ENCODE measurements at regions not wholly inside any gene's neighbourhood (a gene's known extent, or its start where the extent isn't known, plus 50 kb on each side); places are given as distances from the start of the nearest gene placed in this dataset.

DNA sequence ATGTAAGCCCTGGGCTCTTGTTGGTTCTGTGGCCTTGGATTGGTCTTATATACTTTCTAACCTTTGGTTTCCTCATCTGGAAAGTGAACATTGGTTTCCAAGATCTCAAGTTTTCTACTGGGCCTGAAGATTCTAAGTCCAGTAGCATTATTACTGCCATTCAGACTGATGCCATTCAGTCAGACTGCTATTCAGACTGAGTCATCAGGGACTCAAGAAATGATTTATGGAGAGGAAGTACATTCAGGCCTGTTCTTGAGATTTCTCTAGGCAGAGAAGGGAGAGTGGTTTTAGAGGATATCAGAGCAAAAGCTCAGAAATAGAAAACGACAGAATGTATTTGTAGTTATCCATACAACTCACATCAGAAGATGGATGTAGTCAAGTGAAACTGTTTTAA is 557.2 kb downstream of the NR2F2 start:
- in situ Hi-C loops (cut with MboI; ENCODE audit: low sequenced_read_pairs, unreplicated experiment): no loop called here
- no peak for DNase-seq (ENCODE audit: low spot score)
- TF ChIP-seq, protein P1, sequence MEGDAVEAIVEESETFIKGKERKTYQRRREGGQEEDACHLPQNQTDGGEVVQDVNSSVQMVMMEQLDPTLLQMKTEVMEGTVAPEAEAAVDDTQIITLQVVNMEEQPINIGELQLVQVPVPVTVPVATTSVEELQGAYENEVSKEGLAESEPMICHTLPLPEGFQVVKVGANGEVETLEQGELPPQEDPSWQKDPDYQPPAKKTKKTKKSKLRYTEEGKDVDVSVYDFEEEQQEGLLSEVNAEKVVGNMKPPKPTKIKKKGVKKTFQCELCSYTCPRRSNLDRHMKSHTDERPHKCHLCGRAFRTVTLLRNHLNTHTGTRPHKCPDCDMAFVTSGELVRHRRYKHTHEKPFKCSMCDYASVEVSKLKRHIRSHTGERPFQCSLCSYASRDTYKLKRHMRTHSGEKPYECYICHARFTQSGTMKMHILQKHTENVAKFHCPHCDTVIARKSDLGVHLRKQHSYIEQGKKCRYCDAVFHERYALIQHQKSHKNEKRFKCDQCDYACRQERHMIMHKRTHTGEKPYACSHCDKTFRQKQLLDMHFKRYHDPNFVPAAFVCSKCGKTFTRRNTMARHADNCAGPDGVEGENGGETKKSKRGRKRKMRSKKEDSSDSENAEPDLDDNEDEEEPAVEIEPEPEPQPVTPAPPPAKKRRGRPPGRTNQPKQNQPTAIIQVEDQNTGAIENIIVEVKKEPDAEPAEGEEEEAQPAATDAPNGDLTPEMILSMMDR (IDR thresholded peaks at IDR 0.05; ENCODE audit: borderline replicate concordance, control extremely low read depth, extremely low read depth, insufficient read depth, missing control alignments): no peak

DNA sequence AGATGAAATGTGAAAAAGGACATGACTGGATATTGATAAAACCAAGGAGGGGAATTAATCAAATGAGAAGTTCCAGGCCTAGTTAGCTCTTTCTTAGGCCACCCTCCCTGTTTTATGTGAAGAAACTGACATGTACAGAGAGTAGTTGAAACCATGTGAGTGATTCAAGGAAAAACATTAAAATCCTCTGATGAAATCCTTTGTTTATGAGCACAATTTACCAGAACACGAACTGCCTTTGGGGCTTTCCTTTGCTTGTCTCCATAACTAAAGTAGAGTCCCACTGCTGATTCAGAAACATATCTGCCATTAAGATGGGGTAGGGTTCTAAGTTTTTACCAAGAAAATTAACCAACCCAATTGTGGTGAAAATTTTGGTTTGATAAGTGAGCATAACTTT is 558.3 kb downstream of the NR2F2 start:
- TF ChIP-seq, protein P1 (IDR thresholded peaks at IDR 0.05; ENCODE audit: borderline replicate concordance, control extremely low read depth, extremely low read depth, insufficient read depth, missing control alignments): no peak
- in situ Hi-C loops (cut with MboI; ENCODE audit: low sequenced_read_pairs, unreplicated experiment): no loop called here

DNA sequence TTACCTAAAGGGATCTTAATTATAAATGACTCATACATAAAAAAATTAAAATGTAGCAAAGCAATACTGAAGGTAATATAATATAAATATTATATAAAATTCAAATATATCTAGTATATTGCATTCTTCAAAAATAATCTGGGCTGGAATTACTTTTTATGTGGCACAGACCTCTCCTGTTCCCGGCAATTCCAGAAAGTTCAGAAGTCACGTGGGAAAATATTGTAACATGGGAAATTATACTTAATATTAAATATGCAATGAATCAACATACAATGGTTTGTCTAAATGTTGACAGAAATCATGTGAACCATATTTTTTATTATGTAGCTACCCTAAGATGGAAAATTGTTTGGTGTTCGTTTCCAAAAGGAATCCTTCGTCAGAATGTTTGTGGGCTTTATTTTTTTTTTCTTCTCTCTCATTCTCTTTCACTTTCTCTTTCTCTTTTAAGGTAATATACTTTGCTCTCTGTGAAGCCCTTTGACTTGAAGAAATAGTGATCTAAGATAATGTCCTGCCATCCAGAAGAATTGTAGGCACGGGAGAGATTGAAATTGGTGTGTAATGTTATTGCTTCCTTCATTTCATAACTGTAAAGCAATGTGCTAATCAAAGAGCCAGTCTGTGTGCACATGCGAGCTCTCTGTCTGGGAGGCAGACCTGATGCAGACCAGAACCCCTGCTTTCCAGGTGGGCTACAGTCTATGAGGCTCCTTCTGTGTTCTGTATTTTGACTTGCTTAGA is 559.4 kb downstream of the NR2F2 start:
- in situ Hi-C loops (cut with MboI; ENCODE audit: low sequenced_read_pairs, unreplicated experiment): no loop called here
- DNase-seq (ENCODE audit: low spot score): no peak
- TF ChIP-seq, protein P1 (IDR thresholded peaks at IDR 0.05; ENCODE audit: borderline replicate concordance, control extremely low read depth, extremely low read depth, insufficient read depth, missing control alignments): no peak

More for the DNA sequence above, 558.3 kb downstream of the NR2F2 start:
- no peak for DNase-seq (ENCODE audit: low spot score)

DNA sequence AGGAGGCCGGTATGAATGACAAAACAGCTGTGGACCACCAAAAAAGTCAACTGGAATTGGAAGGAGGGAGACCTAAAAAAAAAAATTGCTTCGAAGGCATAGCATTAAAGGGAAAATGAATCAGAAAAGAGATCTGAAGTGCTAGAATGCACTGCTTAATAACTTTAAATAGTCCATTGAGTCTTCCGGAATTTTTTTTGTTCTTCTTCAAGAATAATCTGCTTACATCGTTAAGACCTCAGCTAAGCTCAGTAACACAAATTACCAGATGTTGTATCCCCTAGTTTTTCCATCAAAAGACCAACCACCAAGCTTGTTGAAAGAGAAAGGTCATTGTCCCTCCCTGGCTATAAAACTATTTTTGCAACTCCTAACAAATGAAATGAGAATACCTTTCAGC is 560.5 kb downstream of the NR2F2 start:
- no peak for DNase-seq (ENCODE audit: low spot score)
- in situ Hi-C loops (cut with MboI; ENCODE audit: low sequenced_read_pairs, unreplicated experiment): no loop called here
- TF ChIP-seq, protein P1 (IDR thresholded peaks at IDR 0.05; ENCODE audit: borderline replicate concordance, control extremely low read depth, extremely low read depth, insufficient read depth, missing control alignments): no peak

DNA sequence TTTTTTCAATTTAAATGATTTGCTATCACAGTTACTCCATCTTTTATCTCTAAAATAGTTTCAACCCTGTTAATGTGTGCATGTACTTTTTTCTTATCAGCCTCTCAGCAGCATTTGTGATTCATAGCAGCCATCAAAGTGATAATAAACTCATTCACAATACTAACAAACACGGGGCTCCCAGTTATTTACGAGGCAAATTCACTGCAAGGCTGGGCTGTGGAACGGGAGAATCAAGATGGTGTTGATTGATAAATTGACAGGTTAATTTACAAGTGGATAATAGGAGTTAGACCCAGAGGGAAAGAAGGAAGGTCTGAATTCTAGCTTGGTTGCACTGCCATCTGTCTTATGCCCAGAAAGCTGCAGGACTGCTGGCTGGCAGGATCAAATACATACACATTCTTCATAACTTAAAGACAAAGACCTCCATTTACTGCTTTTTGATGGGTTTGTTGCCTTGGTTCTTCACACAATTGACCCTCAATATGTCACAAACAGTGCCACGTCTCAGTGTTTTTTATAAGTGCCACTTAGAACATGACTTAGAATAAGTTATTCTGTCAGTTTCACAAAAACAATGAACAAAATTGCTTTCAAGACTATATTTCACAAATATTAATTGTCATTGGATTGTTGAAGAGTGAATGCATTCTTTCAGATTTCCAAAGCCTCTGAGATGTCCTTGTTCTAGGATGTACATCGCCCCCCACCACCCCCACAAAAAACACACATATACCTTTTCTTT is 562.8 kb downstream of the NR2F2 start:
- no peak for DNase-seq (ENCODE audit: low spot score)
- TF ChIP-seq, protein P1 (IDR thresholded peaks at IDR 0.05; ENCODE audit: borderline replicate concordance, control extremely low read depth, extremely low read depth, insufficient read depth, missing control alignments): peak; percentile 13
- in situ Hi-C loops (cut with MboI; ENCODE audit: low sequenced_read_pairs, unreplicated experiment): no loop called here

DNA sequence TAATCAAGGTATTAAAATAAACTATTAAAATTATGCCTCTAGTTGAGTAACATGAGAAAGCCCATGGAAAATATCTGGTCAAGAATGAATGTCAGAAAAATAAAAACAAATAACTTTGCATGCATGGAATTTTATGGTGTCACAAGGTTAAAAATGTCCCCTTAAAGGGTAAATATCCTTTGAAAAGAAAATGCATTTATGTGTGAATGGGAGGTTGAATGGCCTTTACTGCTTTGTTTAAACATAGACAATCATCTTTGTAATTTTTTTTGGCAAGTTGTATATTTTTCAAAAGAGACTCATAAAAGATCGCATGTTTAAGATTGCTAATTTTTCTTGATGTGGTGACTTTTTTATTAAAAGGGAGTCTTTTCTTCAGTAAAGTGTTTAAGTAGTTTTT is 564.2 kb downstream of the NR2F2 start:
- no peak for DNase-seq (ENCODE audit: low spot score)
- TF ChIP-seq, protein P1 (IDR thresholded peaks at IDR 0.05; ENCODE audit: borderline replicate concordance, control extremely low read depth, extremely low read depth, insufficient read depth, missing control alignments): no peak
- in situ Hi-C loops (cut with MboI; ENCODE audit: low sequenced_read_pairs, unreplicated experiment): no loop called here

Measured in GM13976 (cell line).